ENCODE measurements at regions not wholly inside any gene's neighbourhood (a gene's known extent, or its start where the extent isn't known, plus 50 kb on each side); places are given as distances from the start of the nearest gene placed in this dataset.

- no peak for TF ChIP-seq USF1 (IDR thresholded peaks at IDR 0.05)
- TF ChIP-seq NFIC (IDR thresholded peaks at IDR 0.05), result no peak
These were observed 98.6 kb downstream of the MRPS30 start for GRCh38 chr5:44907396-44907795.

GRCh38 chr5:44909004-44909403, 100.3 kb downstream of the MRPS30 start:
- no peak for TF ChIP-seq EGR1 (IDR thresholded peaks at IDR 0.05)
- no peak for TF ChIP-seq CREB1 (IDR thresholded peaks at IDR 0.05; ENCODE audit: low read depth)
- TF ChIP-seq NFIC (IDR thresholded peaks at IDR 0.05), result no peak
- no peak for TF ChIP-seq FOXM1 (IDR thresholded peaks at IDR 0.05; ENCODE audit: borderline replicate concordance, low read depth)
- no peak for TF ChIP-seq TAF1 (IDR thresholded peaks at IDR 0.05; ENCODE audit: low read depth)
- TF ChIP-seq CEBPB (IDR thresholded peaks at IDR 0.05), result no peak
- TF ChIP-seq EP300 (IDR thresholded peaks at IDR 0.05; ENCODE audit: borderline replicate concordance), result no peak

- TF ChIP-seq EGR1 (IDR thresholded peaks at IDR 0.05) (no peak), EP300 (IDR thresholded peaks at IDR 0.05; ENCODE audit: borderline replicate concordance) (no peak)
These were observed 102.8 kb downstream of the MRPS30 start for GRCh38 chr5:44911501-44911900.

- TF ChIP-seq ZBTB7A (IDR thresholded peaks at IDR 0.05; ENCODE audit: low read depth), result no peak
- TF ChIP-seq CREB1 (IDR thresholded peaks at IDR 0.05; ENCODE audit: low read depth), result no peak
- no peak for TF ChIP-seq NFIC (IDR thresholded peaks at IDR 0.05)
- no peak for TF ChIP-seq USF1 (IDR thresholded peaks at IDR 0.05)
- no peak for TF ChIP-seq REST (IDR thresholded peaks at IDR 0.05; ENCODE audit: low read depth)
- no peak for TF ChIP-seq TEAD4 (IDR thresholded peaks at IDR 0.05)
- no peak for TF ChIP-seq CEBPB (IDR thresholded peaks at IDR 0.05)
- TF ChIP-seq MAX (IDR thresholded peaks at IDR 0.05), result no peak
- TF ChIP-seq YY1 (IDR thresholded peaks at IDR 0.05; ENCODE audit: low read depth), result no peak
- TF ChIP-seq FOXM1 (IDR thresholded peaks at IDR 0.05; ENCODE audit: borderline replicate concordance, low read depth), result no peak
- no peak for TF ChIP-seq EGR1 (IDR thresholded peaks at IDR 0.05)
These were observed 105.5 kb downstream of the MRPS30 start for GRCh38 chr5:44914221-44914620.

- TF ChIP-seq TEAD4 (IDR thresholded peaks at IDR 0.05), result no peak
- TF ChIP-seq MAX (IDR thresholded peaks at IDR 0.05), result no peak
- no peak for TF ChIP-seq NFIC (IDR thresholded peaks at IDR 0.05)
- TF ChIP-seq CEBPB (IDR thresholded peaks at IDR 0.05), result no peak
- TF ChIP-seq REST (IDR thresholded peaks at IDR 0.05; ENCODE audit: low read depth), result no peak
- no peak for TF ChIP-seq TAF1 (IDR thresholded peaks at IDR 0.05; ENCODE audit: low read depth)
- no peak for TF ChIP-seq EGR1 (IDR thresholded peaks at IDR 0.05)
- TF ChIP-seq TCF12 (IDR thresholded peaks at IDR 0.05; ENCODE audit: low read depth), result no peak
- no peak for TF ChIP-seq CREB1 (IDR thresholded peaks at IDR 0.05; ENCODE audit: low read depth)
- no peak for TF ChIP-seq RAD21 (IDR thresholded peaks at IDR 0.05; ENCODE audit: low read depth)
- no peak for TF ChIP-seq USF1 (IDR thresholded peaks at IDR 0.05)
- no peak for TF ChIP-seq ZBTB7A (IDR thresholded peaks at IDR 0.05; ENCODE audit: low read depth)
- TF ChIP-seq YY1 (IDR thresholded peaks at IDR 0.05; ENCODE audit: low read depth), result no peak
- no peak for TF ChIP-seq FOXM1 (IDR thresholded peaks at IDR 0.05; ENCODE audit: borderline replicate concordance, low read depth)
- no peak for TF ChIP-seq EP300 (IDR thresholded peaks at IDR 0.05; ENCODE audit: borderline replicate concordance)
These were observed 110.8 kb downstream of the MRPS30 start for GRCh38 chr5:44919560-44919959.

- TF ChIP-seq RAD21 (IDR thresholded peaks at IDR 0.05; ENCODE audit: low read depth) (no peak), TAF1 (IDR thresholded peaks at IDR 0.05; ENCODE audit: low read depth) (no peak), MAX (IDR thresholded peaks at IDR 0.05) (no peak), YY1 (IDR thresholded peaks at IDR 0.05; ENCODE audit: low read depth) (no peak), EP300 (IDR thresholded peaks at IDR 0.05; ENCODE audit: borderline replicate concordance) (no peak), TEAD4 (IDR thresholded peaks at IDR 0.05) (no peak), TCF12 (IDR thresholded peaks at IDR 0.05; ENCODE audit: low read depth) (no peak), CEBPB (IDR thresholded peaks at IDR 0.05) (no peak), NFIC (IDR thresholded peaks at IDR 0.05) (no peak), FOXM1 (IDR thresholded peaks at IDR 0.05; ENCODE audit: borderline replicate concordance, low read depth) (no peak), USF1 (IDR thresholded peaks at IDR 0.05) (no peak), ZBTB7A (IDR thresholded peaks at IDR 0.05; ENCODE audit: low read depth) (no peak), CREB1 (IDR thresholded peaks at IDR 0.05; ENCODE audit: low read depth) (no peak), REST (IDR thresholded peaks at IDR 0.05; ENCODE audit: low read depth) (no peak), EGR1 (IDR thresholded peaks at IDR 0.05) (no peak)
These were observed 118.5 kb downstream of the MRPS30 start for GRCh38 chr5:44927115-44927733.
